Prostate gland (tissue), 2 donors: ENCODE measurements at regions not wholly inside any gene's neighbourhood (a gene's known extent, or its start where the extent isn't known, plus 50 kb on each side); places are given as distances from the start of the nearest gene placed in this dataset.

Source experiments
- CTCF ChIP-seq, 4 experiments: fragments of 200-600 bp in 2 of 4; fragments of 450-650 bp in 2 of 4; sonication (generic) in 2 of 4; IDR thresholded peaks; 1 replicate in 3 of 4; 2 replicates in 1 of 4; pipeline ENCODE4 v1.5.1; 2016 to 2019; ENCODE audit warnings: antibody characterized with exemption in 4 of 4, mild to moderate bottlenecking in 2 of 4, moderate library complexity in 2 of 4
- POLR2A ChIP-seq: fragments of 450-650 bp; IDR thresholded peaks from one replicate; pipeline ENCODE4 v1.6.1; 2016; ENCODE audit warnings: antibody characterized with exemption, mild to moderate bottlenecking
- POLR2AphosphoS5 ChIP-seq: sonication (generic); formaldehyde crosslinking; IDR thresholded peaks from one replicate; pipeline ENCODE4 v1.6.1; 2017; ENCODE audit warnings: antibody characterized with exemption

GRCh38 chr14:38044710-38045109 lies 163.0 kb upstream of the SSTR1 start:
- TF ChIP-seq CTCF (IDR thresholded peaks at IDR 0.05) (no peak), POLR2A (no peak), POLR2AphosphoS5 (no peak)
